Neural cell (in vitro differentiated cells): ENCODE measurements at regions not wholly inside any gene's neighbourhood (a gene's known extent, or its start where the extent isn't known, plus 50 kb on each side); places are given as distances from the start of the nearest gene placed in this dataset.

Source experiments
- H2AFZ ChIP-seq: fragments of 200-600, 300-800 bp; sonication (generic), shearing (Covaris generic); 2 replicates; pipeline ENCODE4 v1.6.0; 2014; ENCODE audit warnings: low read depth, mild to moderate bottlenecking, antibody characterized with exemption, low read length, moderate library complexity
- H3F3A ChIP-seq: fragments of 200-600 bp; shearing (Covaris generic); 2 replicates; pipeline ENCODE4 v1.6.1; 2016; ENCODE audit warnings: mild to moderate bottlenecking, moderate library complexity, mixed read lengths, antibody characterized with exemption, low read length; ENCODE audit not compliant: insufficient read depth, poor library complexity, severe bottlenecking
- H3K27ac ChIP-seq: fragments of 200-600, 300-800 bp; sonication (generic), shearing (Covaris generic); 2 replicates; pipeline ENCODE4 v1.5.1; 2014; ENCODE audit warnings: mild to moderate bottlenecking, low read length, moderate library complexity
- H3K27me3 ChIP-seq: fragments of 300-800, 200-600 bp; sonication (generic), shearing (Covaris generic); 2 replicates; pipeline ENCODE4 v1.6.0; 2014; ENCODE audit warnings: mild to moderate bottlenecking, low read depth, low read length, moderate library complexity; ENCODE audit not compliant: insufficient read depth
- H3K36me3 ChIP-seq: fragments of 300-800, 200-600 bp; sonication (generic), shearing (Covaris generic); 2 replicates; pipeline ENCODE4 v1.5.1; 2014; ENCODE audit warnings: mild to moderate bottlenecking, antibody characterized with exemption, low read length, moderate library complexity; ENCODE audit not compliant: insufficient read depth
- H3K4me2 ChIP-seq: fragments of 300-800, 200-600 bp; sonication (generic), shearing (Covaris generic); 2 replicates; pipeline ENCODE4 v1.6.0; 2014; ENCODE audit warnings: mild to moderate bottlenecking, low read length
- H3K4me3 ChIP-seq: fragments of 300-800, 200-600 bp; sonication (generic), shearing (Covaris generic); 2 replicates; pipeline ENCODE4 v1.5.1; 2014; ENCODE audit warnings: mild to moderate bottlenecking, low read length, moderate library complexity
- H3K79me2 ChIP-seq: fragments of 200-600 bp; shearing (Covaris generic); replicated peaks from 2 replicates; pipeline ENCODE4 v1.6.0; 2014; ENCODE audit warnings: mild to moderate bottlenecking, low read length, moderate library complexity; ENCODE audit not compliant: insufficient read depth
- H3K9ac ChIP-seq: fragments of 300-800, 200-600 bp; sonication (generic), shearing (Covaris generic); 2 replicates; pipeline ENCODE4 v1.6.1; 2016; ENCODE audit warnings: mild to moderate bottlenecking, low read length, mixed read lengths
- H3K9me2 ChIP-seq: fragments of 200-600 bp; shearing (Covaris generic); 2 replicates; pipeline ENCODE4 v1.6.1; 2016; ENCODE audit warnings: mild to moderate bottlenecking, low read length, mixed read lengths; ENCODE audit not compliant: insufficient read depth
- H3K9me3 ChIP-seq: fragments of 200-600, 300-800 bp; sonication (generic), shearing (Covaris generic); 2 replicates; pipeline ENCODE4 v1.6.1; 2016; ENCODE audit warnings: mild to moderate bottlenecking, mixed run types, low read length, moderate library complexity, mixed read lengths
- H4K20me1 ChIP-seq: fragments of 200-600 bp; shearing (Covaris generic); 2 replicates; pipeline ENCODE4 v1.6.1; 2016; ENCODE audit warnings: mild to moderate bottlenecking, mixed run types; ENCODE audit not compliant: insufficient read depth
- EP300 ChIP-seq: fragments of 450-650 bp; conservative IDR thresholded peaks from 2 replicates; pipeline ENCODE4 v1.6.1; 2014; ENCODE audit warnings: antibody characterized with exemption, mild to moderate bottlenecking, moderate library complexity; ENCODE audit not compliant: poor library complexity, severe bottlenecking
- EZH2 ChIP-seq: fragments of 200-600, 300-800 bp; shearing (Covaris generic), sonication (generic); IDR thresholded peaks from 2 replicates; pipeline ENCODE4 v1.6.1; 2014; ENCODE audit warnings: antibody characterized with exemption, low read length, borderline replicate concordance, mild to moderate bottlenecking; ENCODE audit not compliant: insufficient read depth, poor library complexity, severe bottlenecking
- MXI1 ChIP-seq: fragments of 450-650 bp; conservative IDR thresholded peaks from 2 replicates; pipeline ENCODE4 v1.6.1; 2014; ENCODE audit warnings: antibody characterized with exemption, mild to moderate bottlenecking; ENCODE audit not compliant: poor library complexity, severe bottlenecking
- POLR2AphosphoS5 ChIP-seq: IDR thresholded peaks from 2 replicates; pipeline ENCODE4 v1.6.1; 2012
- RAD21 ChIP-seq: fragments of 450-650 bp; conservative IDR thresholded peaks from 2 replicates; pipeline ENCODE4 v1.6.1; 2014; ENCODE audit warnings: antibody characterized with exemption, mild to moderate bottlenecking, moderate library complexity
- SMC3 ChIP-seq: fragments of 450-650 bp; conservative IDR thresholded peaks from 2 replicates; pipeline ENCODE4 v1.6.1; 2014; ENCODE audit warnings: antibody characterized with exemption, mild to moderate bottlenecking, moderate library complexity; ENCODE audit not compliant: poor library complexity
- TAF1 ChIP-seq: IDR thresholded peaks from 2 replicates; pipeline ENCODE4 v1.6.1; 2012; ENCODE audit warnings: low read depth
- TF ChIP-seq, protein P1 (sequence below): fragments of 450-650 bp; IDR thresholded peaks from 2 replicates; pipeline ENCODE4 v1.5.1; 2014; ENCODE audit warnings: antibody characterized with exemption, mild to moderate bottlenecking, moderate library complexity; ENCODE audit not compliant: poor library complexity, severe bottlenecking
- TF ChIP-seq, protein P2 (sequence below): IDR thresholded peaks from 2 replicates; pipeline ENCODE4 v1.6.1; 2012; ENCODE audit warnings: borderline replicate concordance

DNA sequence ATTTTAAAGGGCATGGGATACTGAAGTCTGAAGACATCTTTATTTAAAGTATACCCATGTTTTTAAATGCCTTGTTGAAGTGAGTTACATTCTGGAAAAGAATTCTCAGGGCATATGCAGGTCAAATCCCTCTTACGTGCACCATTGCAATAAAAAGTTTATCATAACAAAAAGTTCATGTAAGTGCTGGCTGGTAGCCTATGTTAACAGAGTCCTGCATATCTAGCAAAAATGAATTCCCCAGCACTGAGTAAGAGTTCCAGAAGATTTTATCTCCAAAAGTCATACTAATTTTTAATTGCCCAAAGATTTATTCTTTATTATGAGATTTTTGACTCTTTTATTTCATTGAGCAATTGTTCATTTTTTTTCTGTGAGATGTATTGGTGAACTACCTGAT, 104.7 kb upstream of the ROBO1 start:
- Histone ChIP-seq H2AFZ (no peak overlapping the region), H3K36me3 (no peaks in the 10 kb centered on the region), H3K9me2 (no peaks in the 10 kb centered on the region), H3K79me2 (no peaks in the 10 kb centered on the region), H3K27me3 (no peaks in the 10 kb centered on the region), H3K9ac (no peak overlapping the region), H3K4me3 (no peak overlapping the region), H3F3A (no peaks in the 10 kb centered on the region), H3K27ac (no peak overlapping the region), H3K9me3 (no peaks in the 10 kb centered on the region), H4K20me1 (no peaks in the 10 kb centered on the region), H3K4me2 (no peak overlapping the region)
- TF ChIP-seq EZH2, result no peak
- TF ChIP-seq POLR2AphosphoS5, result no peak
- TF ChIP-seq RAD21, result no peak
- TF ChIP-seq EP300, result no peak
- TF ChIP-seq TAF1, result no peak
- TF ChIP-seq, protein P1, sequence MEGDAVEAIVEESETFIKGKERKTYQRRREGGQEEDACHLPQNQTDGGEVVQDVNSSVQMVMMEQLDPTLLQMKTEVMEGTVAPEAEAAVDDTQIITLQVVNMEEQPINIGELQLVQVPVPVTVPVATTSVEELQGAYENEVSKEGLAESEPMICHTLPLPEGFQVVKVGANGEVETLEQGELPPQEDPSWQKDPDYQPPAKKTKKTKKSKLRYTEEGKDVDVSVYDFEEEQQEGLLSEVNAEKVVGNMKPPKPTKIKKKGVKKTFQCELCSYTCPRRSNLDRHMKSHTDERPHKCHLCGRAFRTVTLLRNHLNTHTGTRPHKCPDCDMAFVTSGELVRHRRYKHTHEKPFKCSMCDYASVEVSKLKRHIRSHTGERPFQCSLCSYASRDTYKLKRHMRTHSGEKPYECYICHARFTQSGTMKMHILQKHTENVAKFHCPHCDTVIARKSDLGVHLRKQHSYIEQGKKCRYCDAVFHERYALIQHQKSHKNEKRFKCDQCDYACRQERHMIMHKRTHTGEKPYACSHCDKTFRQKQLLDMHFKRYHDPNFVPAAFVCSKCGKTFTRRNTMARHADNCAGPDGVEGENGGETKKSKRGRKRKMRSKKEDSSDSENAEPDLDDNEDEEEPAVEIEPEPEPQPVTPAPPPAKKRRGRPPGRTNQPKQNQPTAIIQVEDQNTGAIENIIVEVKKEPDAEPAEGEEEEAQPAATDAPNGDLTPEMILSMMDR, result no peak
- TF ChIP-seq, protein P2, sequence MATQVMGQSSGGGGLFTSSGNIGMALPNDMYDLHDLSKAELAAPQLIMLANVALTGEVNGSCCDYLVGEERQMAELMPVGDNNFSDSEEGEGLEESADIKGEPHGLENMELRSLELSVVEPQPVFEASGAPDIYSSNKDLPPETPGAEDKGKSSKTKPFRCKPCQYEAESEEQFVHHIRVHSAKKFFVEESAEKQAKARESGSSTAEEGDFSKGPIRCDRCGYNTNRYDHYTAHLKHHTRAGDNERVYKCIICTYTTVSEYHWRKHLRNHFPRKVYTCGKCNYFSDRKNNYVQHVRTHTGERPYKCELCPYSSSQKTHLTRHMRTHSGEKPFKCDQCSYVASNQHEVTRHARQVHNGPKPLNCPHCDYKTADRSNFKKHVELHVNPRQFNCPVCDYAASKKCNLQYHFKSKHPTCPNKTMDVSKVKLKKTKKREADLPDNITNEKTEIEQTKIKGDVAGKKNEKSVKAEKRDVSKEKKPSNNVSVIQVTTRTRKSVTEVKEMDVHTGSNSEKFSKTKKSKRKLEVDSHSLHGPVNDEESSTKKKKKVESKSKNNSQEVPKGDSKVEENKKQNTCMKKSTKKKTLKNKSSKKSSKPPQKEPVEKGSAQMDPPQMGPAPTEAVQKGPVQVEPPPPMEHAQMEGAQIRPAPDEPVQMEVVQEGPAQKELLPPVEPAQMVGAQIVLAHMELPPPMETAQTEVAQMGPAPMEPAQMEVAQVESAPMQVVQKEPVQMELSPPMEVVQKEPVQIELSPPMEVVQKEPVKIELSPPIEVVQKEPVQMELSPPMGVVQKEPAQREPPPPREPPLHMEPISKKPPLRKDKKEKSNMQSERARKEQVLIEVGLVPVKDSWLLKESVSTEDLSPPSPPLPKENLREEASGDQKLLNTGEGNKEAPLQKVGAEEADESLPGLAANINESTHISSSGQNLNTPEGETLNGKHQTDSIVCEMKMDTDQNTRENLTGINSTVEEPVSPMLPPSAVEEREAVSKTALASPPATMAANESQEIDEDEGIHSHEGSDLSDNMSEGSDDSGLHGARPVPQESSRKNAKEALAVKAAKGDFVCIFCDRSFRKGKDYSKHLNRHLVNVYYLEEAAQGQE, result no peak
- TF ChIP-seq MXI1, result no peak
- TF ChIP-seq SMC3, result no peak

DNA sequence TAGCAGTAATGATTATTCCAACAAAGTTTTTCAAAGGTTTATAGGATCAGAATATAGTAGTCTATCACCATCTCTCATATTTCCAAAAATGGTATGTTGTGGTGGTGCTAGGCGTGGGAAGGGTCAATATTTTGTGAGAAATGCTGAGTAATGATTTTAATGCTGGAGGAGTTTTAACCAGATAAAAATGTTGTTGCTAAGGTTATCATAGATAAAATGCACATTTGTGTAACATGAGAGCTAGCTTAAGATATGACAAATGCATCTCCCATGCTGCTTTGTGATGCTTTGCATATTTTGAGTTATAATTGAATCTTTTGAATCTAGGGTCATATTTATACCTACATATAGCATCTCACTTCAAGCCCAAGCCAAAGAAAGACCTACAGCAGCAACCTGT, 103.9 kb upstream of the ROBO1 start:
- Histone ChIP-seq H3K36me3 (no peaks in the 10 kb centered on the region), H3K9ac (no peak overlapping the region), H3K4me2 (no peak overlapping the region), H3F3A (no peaks in the 10 kb centered on the region), H3K79me2 (no peaks in the 10 kb centered on the region), H2AFZ (no peak overlapping the region), H4K20me1 (no peaks in the 10 kb centered on the region), H3K27me3 (no peaks in the 10 kb centered on the region), H3K9me2 (no peaks in the 10 kb centered on the region), H3K9me3 (no peaks in the 10 kb centered on the region), H3K4me3 (no peak overlapping the region), H3K27ac (no peak overlapping the region)
- TF ChIP-seq SMC3 (no peak), MXI1 (no peak), EP300 (no peak), RAD21 (no peak), TAF1 (no peak), POLR2AphosphoS5 (no peak)
- TF ChIP-seq, protein P1, result no peak
- TF ChIP-seq, protein P2, result no peak
